GM10266 (cell line): ENCODE measurements at regions not wholly inside any gene's neighbourhood (a gene's known extent, or its start where the extent isn't known, plus 50 kb on each side); places are given as distances from the start of the nearest gene placed in this dataset.

Experiments
- DNase-seq: peaks from one replicate; pipeline ENCODE4 v3.0.0; 2012; ENCODE audit errors: extremely low spot score
- CTCF ChIP-seq: IDR thresholded peaks from 2 replicates; pipeline ENCODE4 v1.5.1; 2012; ENCODE audit warnings: mild to moderate bottlenecking, low read depth; ENCODE audit not compliant: control insufficient read depth, insufficient read depth; ENCODE audit errors: missing control alignments

GRCh38 chr14:62632771-62633170 is 412.5 kb downstream of the KCNH5 start:
- DNase-seq: no peak
- no peak for TF ChIP-seq CTCF

- no peak for DNase-seq
- TF ChIP-seq CTCF: no peak
These were observed 399.6 kb downstream of the KCNH5 start for GRCh38 chr14:62645649-62646048.
